GM12878 (cell line): ENCODE measurements at regions not wholly inside any gene's neighbourhood (a gene's known extent, or its start where the extent isn't known, plus 50 kb on each side); places are given as distances from the start of the nearest gene placed in this dataset.

Source experiments
- ATAC-seq: fragments of 200-7000 bp; cut with Tn5 transposase; 3 replicates; pipeline ENCODE4 v1.9.1; 2020; ENCODE audit warnings: mild to moderate bottlenecking, moderate library complexity
- BruUV-seq: library from RNA; stranded (reverse); fragments of 400-500 nt; replicated peaks from 2 replicates; lab custom pipeline; 2021; lab: Mats Ljungman, UMichigan
- CTCF ChIA-PET: fragments of 300-600 bp; sonication (Branson Sonifier 250); formaldehyde crosslinking; extraction: SDS; loops from one replicate; lab custom pipeline; 2021; ENCODE audit warnings: inconsistent platforms; lab: Yijun Ruan, JAX
- POLR2A ChIA-PET: fragments of 350-600 bp; formaldehyde crosslinking; extraction: SDS; loops from one replicate; lab custom pipeline; 2021; ENCODE audit warnings: inconsistent platforms; lab: Charles Lee
- RAD21 ChIA-PET: fragments of 300-600 bp; sonication (Branson Sonifier 250); formaldehyde crosslinking; loops from one replicate; lab custom pipeline; 2023; ENCODE audit warnings: antibody characterized with exemption; ENCODE audit not compliant: unreplicated experiment; lab: Charles Lee
- SMC1A ChIA-PET: fragments of 300-600 bp; sonication (Branson Sonifier 250); formaldehyde crosslinking; loops from one replicate; lab custom pipeline; 2023; ENCODE audit not compliant: unreplicated experiment, uncharacterized antibody; lab: Charles Lee
- DNase-seq: peaks from one replicate; pipeline ENCODE4 v3.0.0-alpha.2; 2011; ENCODE audit warnings: low read depth, low spot score
- FAIRE-seq: peaks from 3 replicates; lab custom pipeline; 2011; peaks lifted over from hg19 to GRCh38; lab: Jason Lieb, UNC
- H2AFZ ChIP-seq: 2 replicates; pipeline ENCODE4 v1.6.0; 2011; ENCODE audit warnings: low read depth, low read length, control low read depth; ENCODE audit not compliant: control insufficient read depth
- H3K27ac ChIP-seq: 2 replicates; pipeline ENCODE4 v1.5.1; 2011; ENCODE audit warnings: control low read depth; ENCODE audit not compliant: control insufficient read depth, insufficient read depth
- H3K27me3 ChIP-seq, 2 experiments: replicated peaks in 1 of 2; 2 replicates each; pipeline versions ENCODE4 v1.6.0 to v1.6.1; 2011; ENCODE audit warnings: low read length in 1 of 2; ENCODE audit not compliant: control insufficient read depth in 2 of 2, insufficient read depth in 2 of 2
- H3K36me3 ChIP-seq, 2 experiments: 2 replicates each; pipeline ENCODE4 v1.5.1; 2011; ENCODE audit warnings: low read length in 1 of 2; ENCODE audit not compliant: control insufficient read depth in 2 of 2, insufficient read depth in 2 of 2
- H3K4me1 ChIP-seq: 2 replicates; pipeline ENCODE4 v1.6.1; 2011; ENCODE audit warnings: mild to moderate bottlenecking, low read length, moderate library complexity, mixed read lengths; ENCODE audit not compliant: control insufficient read depth, insufficient read depth
- H3K4me2 ChIP-seq: 2 replicates; pipeline ENCODE4 v1.6.0; 2011; ENCODE audit warnings: control low read depth; ENCODE audit not compliant: control insufficient read depth, insufficient read depth
- H3K4me3 ChIP-seq: fragments of 200-600 bp; sonication (generic); 2 replicates; pipeline ENCODE4 v1.5.1; 2016
- H3K79me2 ChIP-seq: 2 replicates; pipeline ENCODE4 v1.6.0; 2011; ENCODE audit warnings: low read length; ENCODE audit not compliant: control insufficient read depth, insufficient read depth
- H3K9ac ChIP-seq: 2 replicates; pipeline ENCODE4 v1.8.0; 2011; ENCODE audit warnings: low read length, control low read depth, mixed read lengths; ENCODE audit not compliant: control insufficient read depth, insufficient read depth
- H3K9me3 ChIP-seq: replicated peaks from 3 replicates; pipeline ENCODE4 v1.5.1; 2011; ENCODE audit warnings: mild to moderate bottlenecking, low read length; ENCODE audit not compliant: control insufficient read depth, insufficient read depth
- H4K20me1 ChIP-seq: 2 replicates; pipeline ENCODE4 v1.6.0; 2011; ENCODE audit not compliant: control insufficient read depth, insufficient read depth
- CBX5 ChIP-seq: sonication (generic); IDR thresholded peaks from 2 replicates; pipeline ENCODE4 v1.6.1; 2016; ENCODE audit warnings: low read depth, moderate library complexity, mild to moderate bottlenecking, inconsistent platforms
- MEF2A ChIP-seq: IDR thresholded peaks from 2 replicates; pipeline ENCODE4 v1.6.1; 2011; ENCODE audit warnings: low read depth, mild to moderate bottlenecking, low read length, moderate library complexity; ENCODE audit not compliant: insufficient read depth
- MXI1 ChIP-seq: fragments of 150-350 bp; IDR thresholded peaks from 2 replicates; pipeline ENCODE4 v1.6.1; 2011; ENCODE audit warnings: low read depth, mild to moderate bottlenecking, inconsistent platforms, low read length, improper control_type of control experiment
- YBX1 ChIP-seq: fragments of 450-650 bp; IDR thresholded peaks from 2 replicates; pipeline ENCODE4 v1.6.1; 2016; ENCODE audit warnings: antibody characterized with exemption
- WGBS: methylation state at CpG from one replicate; pipeline ENCODE4 v1.1.6; 2016; ENCODE audit warnings: low lambda C conversion rate; ENCODE audit not compliant: insufficient replicate concordance, insufficient coverage; ENCODE audit errors: missing lambda C conversion rate; 5-methylcytosine and 5-hydroxymethylcytosine counted together
- in situ Hi-C: fragments of 300-500 bp; cut with MboI; formaldehyde crosslinking; loops from 9 replicates; pipeline ENCODE4 v1.14.3; 2018; ENCODE audit warnings: mixed read lengths
- intact Hi-C: fragments of 100-400 bp; cut with micrococcal nuclease; formaldehyde crosslinking; loops from one replicate; pipeline ENCODE4 v1.14.2; 2022; ENCODE audit not compliant: unreplicated experiment
- TF ChIP-seq, protein P1 (sequence below): fragments of 450-650 bp; formaldehyde crosslinking; IDR thresholded peaks from 2 replicates; pipeline ENCODE4 v1.5.0; 2022; ENCODE audit warnings: mild to moderate bottlenecking, missing genetic modification characterization
- TF ChIP-seq, protein P2 (sequence below): fragments of 450-650 bp; IDR thresholded peaks from 2 replicates; pipeline ENCODE4 v1.6.1; 2017; ENCODE audit warnings: mild to moderate bottlenecking, moderate library complexity
- TF ChIP-seq, protein P3 (sequence below): IDR thresholded peaks from 2 replicates; pipeline ENCODE4 v1.6.1; 2012; ENCODE audit warnings: low read length, inconsistent platforms

DNA sequence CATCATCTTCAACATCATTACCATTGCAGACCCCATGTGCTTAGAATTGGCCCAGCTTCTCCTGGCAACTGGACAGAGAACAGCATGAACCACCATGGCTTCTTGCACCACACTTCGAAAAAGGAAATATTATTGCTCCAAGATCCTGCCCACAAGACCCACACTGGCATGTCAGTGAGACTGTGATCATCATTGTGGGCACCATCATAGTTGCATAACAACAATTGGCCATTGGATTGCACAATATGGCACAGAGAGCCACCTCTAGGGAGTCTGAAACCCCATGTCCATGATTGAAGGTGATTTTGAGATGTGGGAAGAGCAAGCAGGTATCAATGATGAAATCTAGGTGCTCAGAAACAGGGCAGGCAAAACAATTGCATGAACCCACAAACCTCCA, 918.9 kb downstream of the GRID1 start:
- Histone ChIP-seq H3K36me3 (no peaks in the 10 kb centered on the region), H4K20me1 (no peaks in the 10 kb centered on the region), H3K9ac (no peak overlapping the region), H3K4me1 (no peaks in the 10 kb centered on the region), H3K27me3 (no peaks in the 10 kb centered on the region), H3K27ac (no peak overlapping the region), H2AFZ (no peak overlapping the region), H3K79me2 (no peaks in the 10 kb centered on the region), H3K9me3 (no peaks in the 10 kb centered on the region), H3K4me2 (no peak overlapping the region), H3K4me3 (no peak overlapping the region)
- CTCF ChIA-PET = no interaction called here
- RAD21 ChIA-PET = no interaction called here
- in situ Hi-C loops (no loop called here), intact Hi-C loops (no loop called here)
- POLR2A ChIA-PET = no interaction called here
- 0% methylated on average over 1 of the region's 1 CpG for WGBS
- no TSS peak for BruUV-seq
- ATAC-seq (no peak), DNase-seq (no peak), FAIRE-seq (no peak)
- SMC1A ChIA-PET = no interaction called here
- TF ChIP-seq, protein P1, sequence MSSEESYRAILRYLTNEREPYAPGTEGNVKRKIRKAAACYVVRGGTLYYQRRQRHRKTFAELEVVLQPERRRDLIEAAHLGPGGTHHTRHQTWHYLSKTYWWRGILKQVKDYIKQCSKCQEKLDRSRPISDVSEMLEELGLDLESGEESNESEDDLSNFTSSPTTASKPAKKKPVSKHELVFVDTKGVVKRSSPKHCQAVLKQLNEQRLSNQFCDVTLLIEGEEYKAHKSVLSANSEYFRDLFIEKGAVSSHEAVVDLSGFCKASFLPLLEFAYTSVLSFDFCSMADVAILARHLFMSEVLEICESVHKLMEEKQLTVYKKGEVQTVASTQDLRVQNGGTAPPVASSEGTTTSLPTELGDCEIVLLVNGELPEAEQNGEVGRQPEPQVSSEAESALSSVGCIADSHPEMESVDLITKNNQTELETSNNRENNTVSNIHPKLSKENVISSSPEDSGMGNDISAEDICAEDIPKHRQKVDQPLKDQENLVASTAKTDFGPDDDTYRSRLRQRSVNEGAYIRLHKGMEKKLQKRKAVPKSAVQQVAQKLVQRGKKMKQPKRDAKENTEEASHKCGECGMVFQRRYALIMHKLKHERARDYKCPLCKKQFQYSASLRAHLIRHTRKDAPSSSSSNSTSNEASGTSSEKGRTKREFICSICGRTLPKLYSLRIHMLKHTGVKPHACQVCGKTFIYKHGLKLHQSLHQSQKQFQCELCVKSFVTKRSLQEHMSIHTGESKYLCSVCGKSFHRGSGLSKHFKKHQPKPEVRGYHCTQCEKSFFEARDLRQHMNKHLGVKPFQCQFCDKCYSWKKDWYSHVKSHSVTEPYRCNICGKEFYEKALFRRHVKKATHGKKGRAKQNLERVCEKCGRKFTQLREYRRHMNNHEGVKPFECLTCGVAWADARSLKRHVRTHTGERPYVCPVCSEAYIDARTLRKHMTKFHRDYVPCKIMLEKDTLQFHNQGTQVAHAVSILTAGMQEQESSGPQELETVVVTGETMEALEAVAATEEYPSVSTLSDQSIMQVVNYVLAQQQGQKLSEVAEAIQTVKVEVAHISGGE (CRISPR knock-in tag) = no peak
- no peak for TF ChIP-seq YBX1
- no peak for TF ChIP-seq CBX5
- TF ChIP-seq MEF2A = no peak
- TF ChIP-seq, protein P2, sequence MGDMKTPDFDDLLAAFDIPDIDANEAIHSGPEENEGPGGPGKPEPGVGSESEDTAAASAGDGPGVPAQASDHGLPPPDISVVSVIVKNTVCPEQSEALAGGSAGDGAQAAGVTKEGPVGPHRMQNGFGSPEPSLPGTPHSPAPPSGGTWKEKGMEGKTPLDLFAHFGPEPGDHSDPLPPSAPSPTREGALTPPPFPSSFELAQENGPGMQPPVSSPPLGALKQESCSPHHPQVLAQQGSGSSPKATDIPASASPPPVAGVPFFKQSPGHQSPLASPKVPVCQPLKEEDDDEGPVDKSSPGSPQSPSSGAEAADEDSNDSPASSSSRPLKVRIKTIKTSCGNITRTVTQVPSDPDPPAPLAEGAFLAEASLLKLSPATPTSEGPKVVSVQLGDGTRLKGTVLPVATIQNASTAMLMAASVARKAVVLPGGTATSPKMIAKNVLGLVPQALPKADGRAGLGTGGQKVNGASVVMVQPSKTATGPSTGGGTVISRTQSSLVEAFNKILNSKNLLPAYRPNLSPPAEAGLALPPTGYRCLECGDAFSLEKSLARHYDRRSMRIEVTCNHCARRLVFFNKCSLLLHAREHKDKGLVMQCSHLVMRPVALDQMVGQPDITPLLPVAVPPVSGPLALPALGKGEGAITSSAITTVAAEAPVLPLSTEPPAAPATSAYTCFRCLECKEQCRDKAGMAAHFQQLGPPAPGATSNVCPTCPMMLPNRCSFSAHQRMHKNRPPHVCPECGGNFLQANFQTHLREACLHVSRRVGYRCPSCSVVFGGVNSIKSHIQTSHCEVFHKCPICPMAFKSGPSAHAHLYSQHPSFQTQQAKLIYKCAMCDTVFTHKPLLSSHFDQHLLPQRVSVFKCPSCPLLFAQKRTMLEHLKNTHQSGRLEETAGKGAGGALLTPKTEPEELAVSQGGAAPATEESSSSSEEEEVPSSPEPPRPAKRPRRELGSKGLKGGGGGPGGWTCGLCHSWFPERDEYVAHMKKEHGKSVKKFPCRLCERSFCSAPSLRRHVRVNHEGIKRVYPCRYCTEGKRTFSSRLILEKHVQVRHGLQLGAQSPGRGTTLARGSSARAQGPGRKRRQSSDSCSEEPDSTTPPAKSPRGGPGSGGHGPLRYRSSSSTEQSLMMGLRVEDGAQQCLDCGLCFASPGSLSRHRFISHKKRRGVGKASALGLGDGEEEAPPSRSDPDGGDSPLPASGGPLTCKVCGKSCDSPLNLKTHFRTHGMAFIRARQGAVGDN = no peak
- TF ChIP-seq MXI1 = no peak
- TF ChIP-seq, protein P3, sequence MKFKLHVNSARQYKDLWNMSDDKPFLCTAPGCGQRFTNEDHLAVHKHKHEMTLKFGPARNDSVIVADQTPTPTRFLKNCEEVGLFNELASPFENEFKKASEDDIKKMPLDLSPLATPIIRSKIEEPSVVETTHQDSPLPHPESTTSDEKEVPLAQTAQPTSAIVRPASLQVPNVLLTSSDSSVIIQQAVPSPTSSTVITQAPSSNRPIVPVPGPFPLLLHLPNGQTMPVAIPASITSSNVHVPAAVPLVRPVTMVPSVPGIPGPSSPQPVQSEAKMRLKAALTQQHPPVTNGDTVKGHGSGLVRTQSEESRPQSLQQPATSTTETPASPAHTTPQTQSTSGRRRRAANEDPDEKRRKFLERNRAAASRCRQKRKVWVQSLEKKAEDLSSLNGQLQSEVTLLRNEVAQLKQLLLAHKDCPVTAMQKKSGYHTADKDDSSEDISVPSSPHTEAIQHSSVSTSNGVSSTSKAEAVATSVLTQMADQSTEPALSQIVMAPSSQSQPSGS = no peak
